ENCODE measurements at regions not wholly inside any gene's neighbourhood (a gene's known extent, or its start where the extent isn't known, plus 50 kb on each side); places are given as distances from the start of the nearest gene placed in this dataset.

- no peak for TF ChIP-seq POLR2A (IDR thresholded peaks at IDR 0.05)
- no peak for TF ChIP-seq CTCF (IDR thresholded peaks at IDR 0.05)
Measured at GRCh38 chr3:175895731-175896130, 1036.6 kb downstream of the NAALADL2 start.

All from lower leg skin (tissue), 3 donors.